ENCODE measurements at regions not wholly inside any gene's neighbourhood (a gene's known extent, or its start where the extent isn't known, plus 50 kb on each side); places are given as distances from the start of the nearest gene placed in this dataset.
A peak's percentile ranks its signal among the peaks of the same experiment; 100 is the strongest.

DNA sequence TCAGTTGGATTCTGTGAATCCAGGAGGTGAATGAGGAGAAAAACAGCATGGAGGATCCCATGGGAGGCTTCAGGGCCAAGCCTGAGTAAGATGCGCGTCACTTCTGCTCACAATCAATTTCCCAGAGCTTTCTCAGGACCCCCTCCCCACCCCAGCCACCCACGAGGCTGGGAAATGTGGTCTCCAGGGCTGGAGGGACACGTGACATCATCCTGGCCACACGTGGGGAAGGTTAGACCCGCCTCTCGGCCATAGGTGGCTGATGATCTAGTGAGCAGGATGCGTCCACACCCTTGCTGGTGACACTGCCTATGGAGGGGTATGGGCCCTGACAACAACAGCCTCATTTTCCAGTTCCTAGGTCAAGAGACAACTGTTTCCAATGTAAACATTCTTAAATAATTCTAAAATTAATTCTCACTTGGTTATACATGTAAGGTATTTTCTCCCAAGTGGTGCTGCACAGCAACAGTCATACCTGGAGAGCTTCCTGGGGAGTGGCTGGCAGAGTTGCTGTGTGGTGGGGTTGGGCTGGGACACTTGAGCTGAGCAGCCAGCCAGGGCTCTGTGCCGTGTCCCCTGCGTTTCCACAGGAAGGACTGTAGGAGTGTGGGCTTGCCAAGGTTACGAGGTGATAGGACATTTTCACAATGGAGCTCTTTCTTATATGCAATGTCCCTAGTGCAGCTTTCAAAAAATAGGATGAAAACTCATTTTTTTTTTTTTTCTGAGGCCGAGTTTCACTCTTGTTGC is 153.1 kb downstream of the GADD45G start:
- peak overlapping the region; percentile 74 for H3K14ac ChIP-seq (ENCODE audit: low read length)
- peak overlapping the region; percentile 92 for H2BK12ac ChIP-seq (ENCODE audit: low read length)
- peak overlapping the region; percentile 86 for H4K91ac ChIP-seq (ENCODE audit: low read depth, low read length)
- no peaks in the 10 kb centered on the region for H3K27me3 ChIP-seq (ENCODE audit: insufficient read depth, low read length)
- no peak overlapping the region for H2AFZ ChIP-seq (ENCODE audit: insufficient read depth, low read length, poor library complexity)
- H3K4me2 ChIP-seq (ENCODE audit: low read length): no peak overlapping the region
- peak overlapping the region; percentile 47 for H4K8ac ChIP-seq (ENCODE audit: low read depth, low read length)
- H3K23ac ChIP-seq (ENCODE audit: low read length): no peak overlapping the region
- H3K27ac ChIP-seq (ENCODE audit: low read depth, low read length): no peak overlapping the region
- H2BK5ac ChIP-seq (ENCODE audit: low read depth, low read length, poor library complexity): no peak overlapping the region
- H3K4me3 ChIP-seq (ENCODE audit: low read depth, low read length): no peak overlapping the region
- H3K36me3 ChIP-seq (ENCODE audit: control insufficient read depth in 1 of 2, insufficient read depth in 2 of 2, low read length in 2 of 2): no peaks in the 10 kb centered on the region
- peaks cover 5% of the 10 kb centered on the region for H3K9me3 ChIP-seq (ENCODE audit: insufficient read depth, low read depth, low read length)
- H3K79me1 ChIP-seq (ENCODE audit: low read length): peaks cover 40% of the 10 kb centered on the region
- no peak for DNase-seq
- H3K79me2 ChIP-seq (ENCODE audit: control insufficient read depth, insufficient read depth, low read length, poor library complexity): no peaks in the 10 kb centered on the region
- no peak overlapping the region for H4K12ac ChIP-seq (ENCODE audit: low read depth, low read length)
- peak overlapping the region; percentile 8 for H3K18ac ChIP-seq (ENCODE audit: low read length)
- H2BK120ac ChIP-seq (ENCODE audit: insufficient read depth, low read length, poor library complexity): peak overlapping the region; percentile 77
- peak overlapping the region; percentile 42 for H3K4ac ChIP-seq (ENCODE audit: low read depth, low read length)
- peak overlapping the region; percentile 95 for H2AK5ac ChIP-seq (ENCODE audit: low read length)
- no CpG with 5 or more reads among the region's 12 CpGs for WGBS (ENCODE audit: extremely low coverage, insufficient coverage, insufficient read length)
- no peak overlapping the region for H3K9ac ChIP-seq (ENCODE audit: low read length)
- H3K4me1 ChIP-seq (ENCODE audit: control insufficient read depth in 1 of 2, insufficient read depth in 2 of 2, low read length in 2 of 2): peaks cover 6 to 12% of the 10 kb centered on the region in 2 experiments

DNA sequence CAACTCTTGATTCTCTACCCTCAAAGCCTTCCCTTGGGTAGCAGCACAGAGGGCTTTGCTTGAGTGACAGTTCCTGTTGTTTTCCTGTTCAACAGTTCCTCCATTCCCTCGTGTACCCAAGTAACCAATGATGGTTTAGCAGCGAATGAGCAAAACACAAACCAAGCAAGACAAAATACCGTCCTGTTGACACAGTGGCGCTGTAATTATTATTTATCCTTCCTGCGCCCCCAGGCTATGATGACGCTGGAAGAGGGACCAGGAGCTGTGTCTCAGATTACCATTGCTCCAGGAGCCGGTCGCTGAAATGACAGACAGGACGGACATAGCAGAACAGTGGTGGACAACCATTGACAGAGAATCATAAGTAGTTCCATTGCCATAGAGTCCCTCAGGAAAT is 154.8 kb downstream of the GADD45G start:
- Histone ChIP-seq H3K18ac (ENCODE audit: low read length) (no peak overlapping the region), H3K23ac (ENCODE audit: low read length) (no peak overlapping the region), H3K27ac (ENCODE audit: low read depth, low read length) (peak overlapping the region; percentile 77), H4K8ac (ENCODE audit: low read depth, low read length) (no peak overlapping the region), H3K79me1 (ENCODE audit: low read length) (peaks cover 33% of the 10 kb centered on the region), H3K9ac (ENCODE audit: low read length) (no peak overlapping the region), H3K79me2 (ENCODE audit: control insufficient read depth, insufficient read depth, low read length, poor library complexity) (no peaks in the 10 kb centered on the region), H3K9me3 (ENCODE audit: insufficient read depth, low read depth, low read length) (peaks cover 5% of the 10 kb centered on the region), H3K4me1 (ENCODE audit: control insufficient read depth in 1 of 2, insufficient read depth in 2 of 2, low read length in 2 of 2) (peaks cover 6 to 12% of the 10 kb centered on the region in 2 experiments), H3K27me3 (ENCODE audit: insufficient read depth, low read length) (no peaks in the 10 kb centered on the region), H4K91ac (ENCODE audit: low read depth, low read length) (no peak overlapping the region), H2AK5ac (ENCODE audit: low read length) (no peak overlapping the region), H3K4ac (ENCODE audit: low read depth, low read length) (no peak overlapping the region), H4K12ac (ENCODE audit: low read depth, low read length) (no peak overlapping the region), H3K36me3 (ENCODE audit: control insufficient read depth in 1 of 2, insufficient read depth in 2 of 2, low read length in 2 of 2) (no peaks in the 10 kb centered on the region), H2BK12ac (ENCODE audit: low read length) (no peak overlapping the region), H2AFZ (ENCODE audit: insufficient read depth, low read length, poor library complexity) (no peak overlapping the region), H3K4me2 (ENCODE audit: low read length) (no peak overlapping the region), H2BK5ac (ENCODE audit: low read depth, low read length, poor library complexity) (no peak overlapping the region), H2BK120ac (ENCODE audit: insufficient read depth, low read length, poor library complexity) (peak overlapping the region; percentile 85), H3K4me3 (ENCODE audit: low read depth, low read length) (no peak overlapping the region), H3K14ac (ENCODE audit: low read length) (no peak overlapping the region)
- no CpG with 5 or more reads among the region's 9 CpGs for WGBS (ENCODE audit: extremely low coverage, insufficient coverage, insufficient read length)
- DNase-seq: peak; percentile 95 to 99

DNA sequence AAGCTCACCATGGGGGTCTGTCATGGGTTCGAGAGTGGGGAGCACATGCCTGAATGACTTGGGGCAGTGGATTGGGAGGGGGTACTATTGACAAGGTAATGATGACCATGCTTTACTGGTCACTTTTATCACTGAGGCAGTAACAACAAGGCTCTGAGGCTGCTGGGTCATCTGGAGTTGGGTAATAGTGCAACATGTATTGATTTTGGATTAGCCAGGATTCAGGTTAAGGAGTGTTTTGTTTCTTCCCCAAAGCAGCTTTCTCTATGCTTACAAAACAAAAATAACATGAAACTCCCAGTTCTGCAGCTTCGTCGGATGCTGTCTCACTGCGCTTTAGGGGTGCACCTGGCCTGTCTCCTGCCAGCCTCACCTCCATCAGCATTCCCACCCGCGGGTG is 155.3 kb downstream of the GADD45G start:
- Histone ChIP-seq H3K9ac (ENCODE audit: low read length) (no peak overlapping the region), H2BK120ac (ENCODE audit: insufficient read depth, low read length, poor library complexity) (peak overlapping the region; percentile 85), H3K9me3 (ENCODE audit: insufficient read depth, low read depth, low read length) (peaks cover 5% of the 10 kb centered on the region), H3K27me3 (ENCODE audit: insufficient read depth, low read length) (no peaks in the 10 kb centered on the region), H2AK5ac (ENCODE audit: low read length) (peak overlapping the region; percentile 22), H2AFZ (ENCODE audit: insufficient read depth, low read length, poor library complexity) (no peak overlapping the region), H3K18ac (ENCODE audit: low read length) (peak overlapping the region; percentile 35), H2BK5ac (ENCODE audit: low read depth, low read length, poor library complexity) (peak overlapping the region; percentile 88), H3K23ac (ENCODE audit: low read length) (no peak overlapping the region), H3K4me1 (ENCODE audit: control insufficient read depth in 1 of 2, insufficient read depth in 2 of 2, low read length in 2 of 2) (peaks cover 6 to 12% of the 10 kb centered on the region in 2 experiments), H4K91ac (ENCODE audit: low read depth, low read length) (peak overlapping the region; percentile 80), H3K79me2 (ENCODE audit: control insufficient read depth, insufficient read depth, low read length, poor library complexity) (no peaks in the 10 kb centered on the region), H4K12ac (ENCODE audit: low read depth, low read length) (peak overlapping the region; percentile 10), H3K36me3 (ENCODE audit: control insufficient read depth in 1 of 2, insufficient read depth in 2 of 2, low read length in 2 of 2) (no peaks in the 10 kb centered on the region), H3K4ac (ENCODE audit: low read depth, low read length) (peak overlapping the region; percentile 38), H3K4me3 (ENCODE audit: low read depth, low read length) (no peak overlapping the region), H2BK12ac (ENCODE audit: low read length) (peak overlapping the region; percentile 29), H3K79me1 (ENCODE audit: low read length) (peaks cover 32% of the 10 kb centered on the region), H4K8ac (ENCODE audit: low read depth, low read length) (peak overlapping the region; percentile 44), H3K14ac (ENCODE audit: low read length) (peak overlapping the region; percentile 47), H3K4me2 (ENCODE audit: low read length) (no peak overlapping the region), H3K27ac (ENCODE audit: low read depth, low read length) (peak overlapping the region; percentile 77)
- DNase-seq: no peak
- WGBS (ENCODE audit: extremely low coverage, insufficient coverage, insufficient read length): no CpG with 5 or more reads among the region's 6 CpGs

DNA sequence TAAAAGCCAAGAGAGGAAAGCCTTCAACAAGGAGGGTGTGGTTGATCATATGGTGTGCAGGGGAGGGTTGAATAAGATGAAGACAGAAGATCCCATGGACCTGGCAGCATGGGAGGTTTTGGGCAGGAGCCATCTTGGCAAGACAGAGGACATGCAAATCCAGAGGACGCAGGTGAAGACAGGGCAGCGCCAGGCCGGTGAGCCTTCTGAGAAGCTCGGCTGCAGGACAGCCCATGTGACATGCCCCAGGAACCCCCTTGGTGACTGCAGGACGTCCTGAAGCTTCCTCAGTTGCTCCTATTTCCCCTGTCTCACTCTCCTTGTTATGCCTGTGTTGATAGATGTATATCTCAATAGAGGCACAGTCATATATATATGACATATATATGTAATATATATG is 159.4 kb downstream of the GADD45G start:
- no peaks in the 10 kb centered on the region for H3K36me3 ChIP-seq (ENCODE audit: control insufficient read depth in 1 of 2, insufficient read depth in 2 of 2, low read length in 2 of 2)
- H3K18ac ChIP-seq (ENCODE audit: low read length): no peak overlapping the region
- no peak overlapping the region for H2BK5ac ChIP-seq (ENCODE audit: low read depth, low read length, poor library complexity)
- no peak overlapping the region for H3K23ac ChIP-seq (ENCODE audit: low read length)
- H3K4me2 ChIP-seq (ENCODE audit: low read length): no peak overlapping the region
- H3K4me1 ChIP-seq (ENCODE audit: control insufficient read depth in 1 of 2, insufficient read depth in 2 of 2, low read length in 2 of 2): peaks cover 6 to 13% of the 10 kb centered on the region in 2 experiments
- no peak overlapping the region for H3K4ac ChIP-seq (ENCODE audit: low read depth, low read length)
- no peak for DNase-seq
- peak overlapping the region; percentile 7 for H2BK12ac ChIP-seq (ENCODE audit: low read length)
- peaks cover 30% of the 10 kb centered on the region for H3K79me1 ChIP-seq (ENCODE audit: low read length)
- H3K14ac ChIP-seq (ENCODE audit: low read length): no peak overlapping the region
- H3K9ac ChIP-seq (ENCODE audit: low read length): no peak overlapping the region
- peak overlapping the region; percentile 37 for H2BK120ac ChIP-seq (ENCODE audit: insufficient read depth, low read length, poor library complexity)
- no peak overlapping the region for H4K12ac ChIP-seq (ENCODE audit: low read depth, low read length)
- no peaks in the 10 kb centered on the region for H3K79me2 ChIP-seq (ENCODE audit: control insufficient read depth, insufficient read depth, low read length, poor library complexity)
- H3K27me3 ChIP-seq (ENCODE audit: insufficient read depth, low read length): no peaks in the 10 kb centered on the region
- peak overlapping the region; percentile 23 for H4K91ac ChIP-seq (ENCODE audit: low read depth, low read length)
- H2AK5ac ChIP-seq (ENCODE audit: low read length): peak overlapping the region; percentile 33
- H4K8ac ChIP-seq (ENCODE audit: low read depth, low read length): no peak overlapping the region
- no peak overlapping the region for H2AFZ ChIP-seq (ENCODE audit: insufficient read depth, low read length, poor library complexity)
- H3K9me3 ChIP-seq (ENCODE audit: insufficient read depth, low read depth, low read length): no peaks in the 10 kb centered on the region
- no peak overlapping the region for H3K4me3 ChIP-seq (ENCODE audit: low read depth, low read length)
- WGBS (ENCODE audit: extremely low coverage, insufficient coverage, insufficient read length): no CpG with 5 or more reads among the region's 5 CpGs
- H3K27ac ChIP-seq (ENCODE audit: low read depth, low read length): no peak overlapping the region
